Upper lobe of left lung (tissue), 4 donors: ENCODE measurements at regions not wholly inside any gene's neighbourhood (a gene's known extent, or its start where the extent isn't known, plus 50 kb on each side); places are given as distances from the start of the nearest gene placed in this dataset.
A peak's percentile ranks its signal among the peaks of the same experiment; 100 is the strongest.

Source experiments
- CTCF ChIP-seq, 6 experiments: fragments of 450-650 bp in 4 of 6; fragments of 200-600 bp in 2 of 6; sonication (generic) in 2 of 6; IDR thresholded peaks; one replicate each; pipeline ENCODE4 v1.5.1; 2016 to 2019; ENCODE audit warnings: antibody characterized with exemption in 6 of 6
- POLR2A ChIP-seq, 4 donors: fragments of 450-650 bp; IDR thresholded peaks; one replicate each; pipeline ENCODE4 v1.5.1; 2016 to 2017; ENCODE audit warnings: antibody characterized with exemption in 4 of 4, mild to moderate bottlenecking in 2 of 4
- POLR2AphosphoS5 ChIP-seq, 2 donors: sonication (generic); formaldehyde crosslinking; IDR thresholded peaks; one replicate each; pipeline ENCODE4 v1.5.1; 2017; ENCODE audit warnings: antibody characterized with exemption in 2 of 2

- TF ChIP-seq POLR2A (IDR thresholded peaks at IDR 0.05) = no peak
- TF ChIP-seq CTCF (IDR thresholded peaks at IDR 0.05) = no peak
- peak in 1 of 2 donors; percentile 36 for TF ChIP-seq POLR2AphosphoS5 (IDR thresholded peaks at IDR 0.05)
Observed at GRCh38 chr22:49525801-49526535, 301.7 kb downstream of the BRD1 start.
